ENCODE measurements at regions not wholly inside any gene's neighbourhood (a gene's known extent, or its start where the extent isn't known, plus 50 kb on each side); places are given as distances from the start of the nearest gene placed in this dataset.
"Not testable (repeated sequence)": the region's sequence is repeated elsewhere in the genome, so short reads cannot be mapped to it uniquely, and the experiment has no call there.

- in situ Hi-C loops (cut with MboI; ENCODE audit: low sequenced_read_pairs in 4 of 4) (no loop called here), intact Hi-C loops (cut with DNase I; ENCODE audit: low total_unique reads) (no loop called here)
- TF ChIP-seq, protein P1, sequence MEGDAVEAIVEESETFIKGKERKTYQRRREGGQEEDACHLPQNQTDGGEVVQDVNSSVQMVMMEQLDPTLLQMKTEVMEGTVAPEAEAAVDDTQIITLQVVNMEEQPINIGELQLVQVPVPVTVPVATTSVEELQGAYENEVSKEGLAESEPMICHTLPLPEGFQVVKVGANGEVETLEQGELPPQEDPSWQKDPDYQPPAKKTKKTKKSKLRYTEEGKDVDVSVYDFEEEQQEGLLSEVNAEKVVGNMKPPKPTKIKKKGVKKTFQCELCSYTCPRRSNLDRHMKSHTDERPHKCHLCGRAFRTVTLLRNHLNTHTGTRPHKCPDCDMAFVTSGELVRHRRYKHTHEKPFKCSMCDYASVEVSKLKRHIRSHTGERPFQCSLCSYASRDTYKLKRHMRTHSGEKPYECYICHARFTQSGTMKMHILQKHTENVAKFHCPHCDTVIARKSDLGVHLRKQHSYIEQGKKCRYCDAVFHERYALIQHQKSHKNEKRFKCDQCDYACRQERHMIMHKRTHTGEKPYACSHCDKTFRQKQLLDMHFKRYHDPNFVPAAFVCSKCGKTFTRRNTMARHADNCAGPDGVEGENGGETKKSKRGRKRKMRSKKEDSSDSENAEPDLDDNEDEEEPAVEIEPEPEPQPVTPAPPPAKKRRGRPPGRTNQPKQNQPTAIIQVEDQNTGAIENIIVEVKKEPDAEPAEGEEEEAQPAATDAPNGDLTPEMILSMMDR (IDR thresholded peaks at IDR 0.05 in 4 of 5, conservative IDR thresholded peaks at IDR 0.05 in 1 of 5), result no peak
- TF ChIP-seq POLR2A (IDR thresholded peaks at IDR 0.05), result no peak
- Histone ChIP-seq H3K27ac (no peak overlapping the region), H3K36me3 (no peaks in the 10 kb centered on the region), H3K4me1 (no peaks in the 10 kb centered on the region), H3K4me3 (no peak overlapping the region), H3K9me3 (no peaks in the 10 kb centered on the region), H3K27me3 (no peaks in the 10 kb centered on the region)
- no peak for ATAC-seq
- DNase-seq, result no peak
These were observed 867.7 kb upstream of the NRXN1 start for GRCh38 chr2:51899643-51900042.

GRCh38 chr2:51894584-51894983 is 862.7 kb upstream of the NRXN1 start:
- in situ Hi-C loops (cut with MboI; ENCODE audit: low sequenced_read_pairs in 4 of 4); H3K4me3 ChIP-seq; DNase-seq; intact Hi-C loops (cut with DNase I; ENCODE audit: low total_unique reads); H3K27ac ChIP-seq; H3K4me1 ChIP-seq; H3K27me3 ChIP-seq; H3K36me3 ChIP-seq; ATAC-seq; H3K9me3 ChIP-seq: not testable (repeated sequence)

DNA sequence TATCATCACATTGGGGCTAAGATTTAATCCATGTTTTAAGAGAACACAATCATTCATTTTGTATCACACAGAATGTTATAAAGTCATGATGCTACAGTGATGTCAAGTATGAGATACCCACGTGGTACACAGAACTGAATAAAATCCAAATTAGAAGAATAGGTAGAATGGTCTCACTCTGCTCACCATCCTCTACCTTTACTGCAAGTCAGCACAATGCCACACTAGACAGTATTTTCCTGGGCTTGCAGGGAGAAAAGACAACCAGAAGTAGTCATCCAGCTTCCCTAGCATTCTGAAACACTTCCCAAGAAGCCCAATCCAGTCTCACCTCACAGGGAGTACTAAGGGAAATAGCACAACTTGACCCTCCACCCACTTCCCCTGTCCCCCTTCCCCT is 856.2 kb upstream of the NRXN1 start:
- no peak for DNase-seq
- in situ Hi-C loops (cut with MboI; ENCODE audit: low sequenced_read_pairs in 4 of 4), result no loop called here

GRCh38 chr2:51881673-51882072 is 849.7 kb upstream of the NRXN1 start:
- H3K9me3 ChIP-seq, result peaks cover 0 to 3% (median 0%) of the 10 kb centered on the region in 3 donors

More for the DNA sequence above, 856.2 kb upstream of the NRXN1 start:
- no peak for ATAC-seq
- no peak for TF ChIP-seq POLR2A (IDR thresholded peaks at IDR 0.05)
- TF ChIP-seq, protein P1 (IDR thresholded peaks at IDR 0.05 in 4 of 5, conservative IDR thresholded peaks at IDR 0.05 in 1 of 5), result no peak
- Histone ChIP-seq H3K36me3 (no peaks in the 10 kb centered on the region), H3K9me3 (no peaks in the 10 kb centered on the region), H3K4me1 (no peaks in the 10 kb centered on the region), H3K27me3 (no peaks in the 10 kb centered on the region), H3K4me3 (no peak overlapping the region), H3K27ac (no peak overlapping the region)
- intact Hi-C loops (cut with DNase I; ENCODE audit: low total_unique reads), result no loop called here

GRCh38 chr2:51880153-51880552 is 848.2 kb upstream of the NRXN1 start:
- no peaks in the 10 kb centered on the region for H3K36me3 ChIP-seq
- DNase-seq, result no peak
- no peaks in the 10 kb centered on the region for H3K27me3 ChIP-seq
- H3K4me1 ChIP-seq, result no peaks in the 10 kb centered on the region
- intact Hi-C loops (cut with DNase I; ENCODE audit: low total_unique reads) (no loop called here), in situ Hi-C loops (cut with MboI; ENCODE audit: low sequenced_read_pairs in 4 of 4) (no loop called here)
- no peak overlapping the region for H3K27ac ChIP-seq
- peaks cover 0 to 3% (median 0%) of the 10 kb centered on the region in 3 donors for H3K9me3 ChIP-seq
- no peak for ATAC-seq
- H3K4me3 ChIP-seq, result no peak overlapping the region
- TF ChIP-seq, protein P1 (IDR thresholded peaks at IDR 0.05 in 4 of 5, conservative IDR thresholded peaks at IDR 0.05 in 1 of 5), result no peak
- no peak for TF ChIP-seq POLR2A (IDR thresholded peaks at IDR 0.05)

More at GRCh38 chr2:51881673-51882072, 849.7 kb upstream of the NRXN1 start:
- no peak for TF ChIP-seq POLR2A (IDR thresholded peaks at IDR 0.05)
- Histone ChIP-seq H3K4me1 (no peaks in the 10 kb centered on the region), H3K27me3 (no peaks in the 10 kb centered on the region), H3K4me3 (no peak overlapping the region), H3K36me3 (no peaks in the 10 kb centered on the region), H3K27ac (no peak overlapping the region)
- in situ Hi-C loops (cut with MboI; ENCODE audit: low sequenced_read_pairs in 4 of 4), result no loop called here
- ATAC-seq (no peak), DNase-seq (no peak)
- intact Hi-C loops (cut with DNase I; ENCODE audit: low total_unique reads), result no loop called here

GRCh38 chr2:51866361-51866760 is 834.4 kb upstream of the NRXN1 start:
- DNase-seq (no peak), ATAC-seq (no peak)
- Histone ChIP-seq H3K4me3 (no peak overlapping the region), H3K4me1 (no peaks in the 10 kb centered on the region), H3K9me3 (no peaks in the 10 kb centered on the region), H3K36me3 (no peaks in the 10 kb centered on the region), H3K27me3 (no peaks in the 10 kb centered on the region), H3K27ac (no peak overlapping the region)
- TF ChIP-seq, protein P1 (IDR thresholded peaks at IDR 0.05 in 4 of 5, conservative IDR thresholded peaks at IDR 0.05 in 1 of 5), result no peak
- TF ChIP-seq POLR2A (IDR thresholded peaks at IDR 0.05), result no peak
- intact Hi-C loops (cut with DNase I; ENCODE audit: low total_unique reads) (no loop called here), in situ Hi-C loops (cut with MboI; ENCODE audit: low sequenced_read_pairs in 4 of 4) (no loop called here)

Data from gastrocnemius medialis (tissue), 4 donors.